Esophagus (tissue), 2 donors: ENCODE measurements at regions not wholly inside any gene's neighbourhood (a gene's known extent, or its start where the extent isn't known, plus 50 kb on each side); places are given as distances from the start of the nearest gene placed in this dataset.

Experiments used
- H3K27ac ChIP-seq, 2 donors: one replicate each; pipeline ENCODE4 v1.5.1; 2013; ENCODE audit warnings: low read depth in 2 of 2, mild to moderate bottlenecking in 2 of 2, inconsistent platforms in 1 of 2, low read length in 1 of 2, moderate library complexity in 1 of 2
- H3K27me3 ChIP-seq, 2 donors: one replicate each; pipeline ENCODE4 v1.6.1; 2013; ENCODE audit warnings: low read length in 2 of 2, control low read depth in 1 of 2, mild to moderate bottlenecking in 1 of 2; ENCODE audit not compliant: insufficient read depth in 2 of 2, control insufficient read depth in 1 of 2
- H3K36me3 ChIP-seq, 2 donors: one replicate each; pipeline ENCODE4 v1.6.1; 2013; ENCODE audit warnings: low read length in 1 of 2; ENCODE audit not compliant: control insufficient read depth in 2 of 2, insufficient read depth in 2 of 2
- H3K4me1 ChIP-seq, 2 donors: one replicate each; pipeline ENCODE4 v1.6.1; 2013; ENCODE audit warnings: low read length in 1 of 2; ENCODE audit not compliant: control insufficient read depth in 2 of 2, insufficient read depth in 2 of 2
- H3K4me3 ChIP-seq, 2 donors: one replicate each; pipeline ENCODE4 v1.5.1; 2013; ENCODE audit warnings: low read length in 2 of 2, mild to moderate bottlenecking in 2 of 2, low read depth in 1 of 2, moderate library complexity in 1 of 2
- H3K9me3 ChIP-seq, 2 donors: one replicate each; pipeline ENCODE4 v1.6.1; 2013; ENCODE audit warnings: mild to moderate bottlenecking in 2 of 2, low read depth in 1 of 2, low read length in 1 of 2, moderate library complexity in 1 of 2; ENCODE audit not compliant: control insufficient read depth in 2 of 2, insufficient read depth in 1 of 2
- WGBS, 2 donors: extraction: QIAGEN DNeasy Blood & Tissue Kit; methylation state at CpG; one replicate each; pipeline ENCODE4 v1.1.7; 2013; 5-methylcytosine and 5-hydroxymethylcytosine counted together
- donor health status: healthy with polysubstance abuse.
- donor health status: Bipolar disorder and iron deficiency.

GRCh38 chr16:60299241-60299776 lies 1565.2 kb upstream of the GOT2 start:
- Histone ChIP-seq H3K36me3 (no peaks in the 10 kb centered on the region), H3K27me3 (no peaks in the 10 kb centered on the region), H3K4me1 (no peaks in the 10 kb centered on the region), H3K4me3 (no peak overlapping the region), H3K27ac (no peak overlapping the region), H3K9me3 (peaks cover 0 to 8% of the 10 kb centered on the region in 2 donors)
- 74 to 77% methylated on average over 3 of the region's 3 CpGs for WGBS, 2 donors

GRCh38 chr16:60295451-60295850 lies 1561.3 kb upstream of the GOT2 start:
- Histone ChIP-seq H3K36me3 (no peaks in the 10 kb centered on the region), H3K4me1 (no peaks in the 10 kb centered on the region), H3K4me3 (no peak overlapping the region), H3K27ac (no peak overlapping the region), H3K9me3 (no peaks in the 10 kb centered on the region), H3K27me3 (no peaks in the 10 kb centered on the region)
- WGBS, 2 donors, result 52 to 53% methylated on average over 3 of the region's 3 CpGs

- H3K27me3 ChIP-seq, result no peaks in the 10 kb centered on the region
- WGBS, 2 donors, result 49 to 63% methylated on average over 1 of the region's 1 CpG
- no peak overlapping the region for H3K4me3 ChIP-seq
- H3K36me3 ChIP-seq, result no peaks in the 10 kb centered on the region
- H3K9me3 ChIP-seq, result no peaks in the 10 kb centered on the region
- no peaks in the 10 kb centered on the region for H3K4me1 ChIP-seq
- H3K27ac ChIP-seq, result no peak overlapping the region
These were observed 1551.7 kb upstream of the GOT2 start for GRCh38 chr16:60285794-60286193.

- H3K4me3 ChIP-seq, result no peak overlapping the region
- no peaks in the 10 kb centered on the region for H3K36me3 ChIP-seq
- no peaks in the 10 kb centered on the region for H3K27me3 ChIP-seq
- H3K4me1 ChIP-seq, result no peaks in the 10 kb centered on the region
- H3K27ac ChIP-seq, result no peak overlapping the region
- peaks cover 0 to 2% of the 10 kb centered on the region in 2 donors for H3K9me3 ChIP-seq
- WGBS, 2 donors, result 81 to 83% methylated on average over 11 of the region's 11 CpGs
These were observed 1545.0 kb upstream of the GOT2 start for GRCh38 chr16:60279061-60279665.

- Histone ChIP-seq H3K9me3 (peaks cover 0 to 2% of the 10 kb centered on the region in 2 donors), H3K36me3 (no peaks in the 10 kb centered on the region), H3K4me3 (no peak overlapping the region), H3K27ac (no peak overlapping the region), H3K27me3 (no peaks in the 10 kb centered on the region), H3K4me1 (no peaks in the 10 kb centered on the region)
- WGBS, 2 donors, result 46 to 57% methylated on average over 2 of the region's 2 CpGs
These were observed 1540.4 kb upstream of the GOT2 start for GRCh38 chr16:60274431-60275019.

- Histone ChIP-seq H3K27ac (no peak overlapping the region), H3K9me3 (no peaks in the 10 kb centered on the region), H3K36me3 (no peaks in the 10 kb centered on the region), H3K4me3 (no peak overlapping the region), H3K27me3 (no peaks in the 10 kb centered on the region), H3K4me1 (no peaks in the 10 kb centered on the region)
These were observed 1537.7 kb upstream of the GOT2 start for GRCh38 chr16:60271781-60272180.

GRCh38 chr16:60271025-60271771 lies 1537.1 kb upstream of the GOT2 start:
- no peak overlapping the region for H3K27ac ChIP-seq
- no peak overlapping the region for H3K4me3 ChIP-seq
- H3K9me3 ChIP-seq, result no peaks in the 10 kb centered on the region
- 44 to 56% methylated on average over 3 of the region's 3 CpGs for WGBS, 2 donors
- no peaks in the 10 kb centered on the region for H3K4me1 ChIP-seq
- H3K27me3 ChIP-seq, result no peaks in the 10 kb centered on the region
- H3K36me3 ChIP-seq, result no peaks in the 10 kb centered on the region

GRCh38 chr16:60261425-60261824 lies 1527.3 kb upstream of the GOT2 start:
- Histone ChIP-seq H3K27me3 (no peaks in the 10 kb centered on the region), H3K27ac (no peak overlapping the region), H3K36me3 (no peaks in the 10 kb centered on the region), H3K9me3 (no peaks in the 10 kb centered on the region), H3K4me1 (no peaks in the 10 kb centered on the region), H3K4me3 (no peak overlapping the region)
- WGBS, 2 donors, result 33% methylated on average over 1 of the region's 1 CpG

- no peaks in the 10 kb centered on the region for H3K27me3 ChIP-seq
- no peak overlapping the region for H3K27ac ChIP-seq
- no peak overlapping the region for H3K4me3 ChIP-seq
- no peaks in the 10 kb centered on the region for H3K9me3 ChIP-seq
- H3K4me1 ChIP-seq, result no peaks in the 10 kb centered on the region
- 82 to 87% methylated on average over 2 of the region's 2 CpGs for WGBS, 2 donors
- no peaks in the 10 kb centered on the region for H3K36me3 ChIP-seq
These were observed 1525.8 kb upstream of the GOT2 start for GRCh38 chr16:60259956-60260355.
